ENCODE measurements at regions not wholly inside any gene's neighbourhood (a gene's known extent, or its start where the extent isn't known, plus 50 kb on each side); places are given as distances from the start of the nearest gene placed in this dataset.

- Histone ChIP-seq H3K27ac (no peak overlapping the region), H3K36me3 (no peaks in the 10 kb centered on the region), H3K4me1 (peaks cover 5% of the 10 kb centered on the region), H3K27me3 (ENCODE audit: low read depth) (no peaks in the 10 kb centered on the region), H3K9me3 (no peaks in the 10 kb centered on the region), H3K4me3 (no peak overlapping the region)
- no peak for TF ChIP-seq CTCF (IDR thresholded peaks at IDR 0.05)
- ATAC-seq (no peak), DNase-seq (no peak)
- intact Hi-C loops (cut with DNase I) = no loop called here
Measured at GRCh38 chr10:113457408-113457807, 95.4 kb upstream of the HABP2 start.

GRCh38 chr10:113458451-113458850 lies 94.4 kb upstream of the HABP2 start:
- intact Hi-C loops (cut with DNase I) = no loop called here
- no peak for ATAC-seq
- H3K4me3 ChIP-seq = no peak overlapping the region

GRCh38 chr10:113458944-113459343 lies 93.9 kb upstream of the HABP2 start:
- no peak overlapping the region for H3K27ac ChIP-seq
- H3K4me1 ChIP-seq = peaks cover 5% of the 10 kb centered on the region
- intact Hi-C loops (cut with DNase I) = no loop called here
- no peaks in the 10 kb centered on the region for H3K27me3 ChIP-seq (ENCODE audit: low read depth)
- no peak for TF ChIP-seq CTCF (IDR thresholded peaks at IDR 0.05)
- no peaks in the 10 kb centered on the region for H3K9me3 ChIP-seq
- DNase-seq = no peak
- no peaks in the 10 kb centered on the region for H3K36me3 ChIP-seq
- H3K4me3 ChIP-seq = no peak overlapping the region
- ATAC-seq = no peak

More at GRCh38 chr10:113458451-113458850, 94.4 kb upstream of the HABP2 start:
- no peaks in the 10 kb centered on the region for H3K36me3 ChIP-seq
- no peak for TF ChIP-seq CTCF (IDR thresholded peaks at IDR 0.05)
- H3K9me3 ChIP-seq = no peaks in the 10 kb centered on the region
- H3K27me3 ChIP-seq (ENCODE audit: low read depth) = no peaks in the 10 kb centered on the region
- H3K27ac ChIP-seq = no peak overlapping the region
- no peak for DNase-seq
- H3K4me1 ChIP-seq = peaks cover 5% of the 10 kb centered on the region

GRCh38 chr10:113459626-113460280 lies 93.1 kb upstream of the HABP2 start:
- ATAC-seq (no peak), DNase-seq (no peak)
- Histone ChIP-seq H3K27ac (no peak overlapping the region), H3K36me3 (no peaks in the 10 kb centered on the region), H3K4me1 (no peaks in the 10 kb centered on the region), H3K9me3 (no peaks in the 10 kb centered on the region), H3K4me3 (no peak overlapping the region), H3K27me3 (ENCODE audit: low read depth) (no peaks in the 10 kb centered on the region)
- intact Hi-C loops (cut with DNase I) = no loop called here
- TF ChIP-seq CTCF (IDR thresholded peaks at IDR 0.05) = no peak

GRCh38 chr10:113463083-113463482 lies 89.8 kb upstream of the HABP2 start:
- no peaks in the 10 kb centered on the region for H3K9me3 ChIP-seq
- no peak overlapping the region for H3K27ac ChIP-seq
- no peak for TF ChIP-seq CTCF (IDR thresholded peaks at IDR 0.05)
- ATAC-seq = no peak
- H3K4me3 ChIP-seq = no peak overlapping the region
- H3K4me1 ChIP-seq = no peaks in the 10 kb centered on the region
- DNase-seq = no peak
- H3K36me3 ChIP-seq = no peaks in the 10 kb centered on the region
- no peaks in the 10 kb centered on the region for H3K27me3 ChIP-seq (ENCODE audit: low read depth)
- intact Hi-C loops (cut with DNase I) = no loop called here
